SK-N-DZ (cell line): ENCODE measurements at regions not wholly inside any gene's neighbourhood (a gene's known extent, or its start where the extent isn't known, plus 50 kb on each side); places are given as distances from the start of the nearest gene placed in this dataset.
A peak's percentile ranks its signal among the peaks of the same experiment; 100 is the strongest.

Experiments
- DNase-seq: peaks from one replicate; pipeline ENCODE4 v3.0.0-alpha.2; 2015; ENCODE audit warnings: low spot score

DNA sequence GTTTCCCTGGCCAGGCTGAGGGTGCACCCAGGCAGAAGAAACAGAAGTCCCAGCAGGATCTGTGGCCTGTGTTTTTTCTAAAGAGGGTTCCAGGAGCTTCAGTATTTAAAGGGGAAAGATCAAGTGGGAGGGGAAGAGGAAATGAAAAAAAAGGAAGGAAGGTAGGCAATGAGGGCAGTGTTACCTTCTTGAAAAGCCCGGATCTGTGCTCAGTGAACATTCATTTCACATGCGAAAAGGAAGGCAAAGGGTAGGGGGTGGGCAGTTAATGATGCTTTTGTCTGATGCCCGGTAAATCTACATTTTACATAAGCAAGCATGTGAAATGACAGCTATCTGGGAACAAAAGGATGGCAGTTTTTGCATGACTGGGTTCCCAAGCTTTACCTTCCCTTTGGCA lies 326.2 kb downstream of the UQCRFS1 start:
- DNase-seq, result no peak

DNA sequence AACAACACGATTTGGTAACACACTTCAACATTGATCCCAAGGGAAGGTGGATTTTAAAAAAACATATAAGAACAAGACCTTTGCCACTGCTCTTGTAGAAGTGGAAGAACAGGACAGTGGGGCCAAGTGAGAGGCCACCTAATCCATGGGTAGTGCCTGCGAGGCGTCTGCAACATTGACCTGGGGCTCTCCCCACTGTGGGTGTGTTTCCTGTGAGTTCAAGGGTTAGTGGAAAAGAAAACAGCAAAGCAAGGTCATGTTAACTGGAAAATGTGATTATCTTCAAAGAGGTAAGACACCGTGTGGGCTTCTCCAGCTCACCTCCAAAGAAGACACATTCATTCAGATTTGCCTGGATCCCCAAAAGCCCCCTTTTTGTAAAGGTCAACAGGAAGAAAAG lies 327.0 kb downstream of the UQCRFS1 start:
- DNase-seq, result no peak

DNA sequence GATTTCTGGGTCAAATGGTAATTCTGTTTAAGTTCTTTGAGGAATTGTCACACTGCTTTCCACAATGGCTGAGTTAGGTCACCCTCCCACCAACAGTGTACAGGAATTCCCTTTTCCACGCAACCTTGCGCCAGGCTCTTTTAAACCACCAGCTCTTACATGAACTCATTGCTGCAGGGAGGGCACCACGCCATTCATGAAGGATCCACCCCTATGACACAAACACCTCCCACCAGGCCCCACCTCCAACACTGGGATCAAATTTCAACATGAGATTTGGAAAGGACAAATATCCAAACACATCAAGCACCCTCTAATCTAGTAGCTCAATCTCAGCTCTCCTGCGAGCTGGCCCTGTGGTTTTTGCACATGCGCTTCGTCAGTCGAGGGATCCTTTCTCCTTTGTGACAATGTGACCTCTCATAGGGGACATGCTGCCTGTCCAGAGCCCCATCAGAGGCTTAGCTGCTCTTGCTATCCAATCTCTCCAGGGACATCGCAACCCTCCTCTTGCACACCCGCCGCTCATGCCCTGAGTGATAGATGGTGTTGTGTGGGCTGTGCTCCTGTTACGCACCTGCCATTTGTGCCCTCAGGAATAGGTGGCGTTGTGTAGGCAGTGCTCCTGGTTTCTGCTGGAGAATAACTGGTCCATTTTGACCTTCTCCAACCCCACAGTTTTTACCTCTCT lies 328.0 kb downstream of the UQCRFS1 start:
- no peak for DNase-seq

DNA sequence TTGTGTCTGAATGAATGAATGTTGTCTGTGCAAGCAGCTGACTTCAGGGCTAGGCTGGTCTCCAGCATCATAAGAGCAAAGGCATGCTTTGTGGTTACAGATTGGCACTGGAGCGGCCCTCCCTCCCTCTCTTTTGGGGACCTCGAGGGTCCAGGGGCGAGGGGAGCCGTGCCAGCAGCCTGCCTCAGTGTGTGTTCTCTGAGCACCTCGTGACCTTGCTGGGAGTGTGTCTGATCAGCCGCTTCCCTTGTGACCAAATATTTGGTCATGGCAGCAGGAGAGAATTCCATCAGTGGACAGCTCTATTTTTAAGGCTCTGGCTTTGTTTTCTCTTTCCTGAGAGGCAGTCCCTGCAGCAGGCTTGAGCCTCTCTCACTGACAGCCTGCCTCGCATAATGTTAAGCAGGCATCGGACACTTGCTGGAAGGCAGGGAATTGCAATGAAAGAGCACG lies 329.7 kb downstream of the UQCRFS1 start:
- no peak for DNase-seq

DNA sequence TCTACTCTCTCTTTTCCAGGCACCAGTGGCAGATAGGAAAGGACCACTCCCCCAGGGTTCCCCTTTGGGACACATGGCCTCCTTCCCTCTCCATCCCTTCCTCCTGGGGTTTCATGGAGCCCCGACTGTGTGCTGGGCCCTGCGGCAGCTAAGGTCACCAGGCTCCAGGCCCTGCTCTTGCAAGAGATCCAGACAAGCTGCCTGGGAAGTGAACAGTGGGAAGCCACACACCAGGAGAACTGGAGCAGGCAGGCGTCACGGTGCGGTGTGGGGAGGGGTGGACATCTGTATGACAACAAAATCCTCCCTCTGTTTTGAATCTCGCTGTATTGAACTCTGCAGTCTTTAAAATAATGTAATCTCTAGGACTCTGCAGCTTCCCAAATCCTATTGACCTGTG lies 330.1 kb downstream of the UQCRFS1 start:
- no peak for DNase-seq

DNA sequence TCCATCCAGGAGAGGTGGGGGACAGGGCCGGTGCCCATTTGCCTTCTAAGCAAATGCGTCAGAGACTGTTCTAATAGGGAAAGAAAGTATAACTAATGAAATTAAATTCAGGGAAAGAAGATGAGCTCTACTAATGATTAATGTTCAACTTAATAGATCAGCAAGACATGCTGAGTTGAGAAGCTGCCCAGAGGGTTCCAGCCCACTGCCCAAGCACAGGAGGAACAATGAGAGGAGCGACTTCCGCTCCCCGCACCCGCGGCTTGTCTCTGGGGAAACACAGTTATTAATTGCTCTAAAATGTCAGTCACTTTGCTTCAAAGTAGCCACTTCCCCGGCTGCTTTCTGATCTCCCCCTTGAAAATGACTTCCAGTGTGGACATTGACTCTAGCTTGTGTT lies 331.3 kb downstream of the UQCRFS1 start:
- no peak for DNase-seq

DNA sequence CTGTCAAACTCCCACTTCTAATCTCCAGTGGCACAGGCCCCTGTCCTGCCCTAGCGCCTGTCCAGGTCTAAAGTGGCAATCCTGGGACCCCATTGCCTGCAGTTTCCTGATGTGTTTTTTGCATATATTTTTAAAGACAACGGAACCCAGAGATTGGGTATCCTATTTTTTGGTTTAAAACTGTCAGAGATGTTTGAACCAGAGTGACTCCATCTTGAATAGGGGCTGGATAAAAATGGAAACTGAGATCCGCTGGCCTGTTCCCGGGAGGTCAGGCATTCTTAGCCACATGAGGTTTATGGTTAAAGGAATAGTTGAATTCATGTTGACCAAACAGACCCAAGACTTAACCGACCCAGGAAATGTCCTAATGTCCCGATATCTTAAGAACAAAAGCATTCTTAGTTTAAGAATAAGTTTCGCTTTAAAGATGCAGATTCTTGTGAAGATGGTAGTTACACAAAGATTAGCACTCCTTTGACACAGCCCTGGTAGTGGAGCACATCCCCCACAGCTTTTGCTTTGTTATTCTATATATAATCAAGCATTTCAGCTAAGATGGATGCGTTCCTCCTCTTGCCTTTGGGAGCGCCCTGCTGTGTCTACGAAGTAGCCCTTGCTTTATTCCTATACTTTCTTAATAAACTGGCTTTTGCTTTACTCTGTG lies 332.1 kb downstream of the UQCRFS1 start:
- DNase-seq, result no peak

DNA sequence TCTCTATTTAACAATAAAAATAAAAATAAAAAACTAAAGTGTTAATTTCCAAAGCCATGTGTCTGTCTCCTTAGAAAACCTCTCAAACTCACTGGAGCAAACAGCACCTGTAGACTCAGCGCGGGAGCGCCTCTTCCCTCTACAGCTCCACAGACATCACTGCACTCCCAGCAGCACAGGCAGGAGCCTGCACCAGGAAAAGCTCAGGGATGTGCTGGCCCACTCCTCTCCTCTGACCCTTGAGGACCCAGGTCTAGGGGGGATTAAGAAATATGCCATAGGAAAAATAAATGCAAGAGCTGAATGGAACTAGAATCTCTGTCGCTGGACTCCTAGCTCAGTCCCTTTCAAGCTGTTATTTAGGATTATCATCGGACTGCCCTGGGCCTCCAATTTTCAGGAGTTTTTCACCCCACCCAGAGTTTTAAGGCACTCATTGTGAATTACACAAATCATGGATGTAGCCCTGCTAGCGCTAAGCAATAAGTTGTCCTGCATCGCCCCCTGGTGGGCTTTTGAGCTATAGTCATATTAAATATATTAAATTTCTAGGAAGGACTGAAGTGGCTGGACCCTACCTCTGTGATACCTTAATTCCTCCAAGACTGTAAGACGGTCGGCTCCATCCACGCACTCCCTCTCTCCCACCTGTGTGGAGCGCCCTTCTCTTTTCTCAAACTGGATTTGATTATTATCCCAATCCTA lies 333.9 kb downstream of the UQCRFS1 start:
- DNase-seq, result peak; percentile 56

DNA sequence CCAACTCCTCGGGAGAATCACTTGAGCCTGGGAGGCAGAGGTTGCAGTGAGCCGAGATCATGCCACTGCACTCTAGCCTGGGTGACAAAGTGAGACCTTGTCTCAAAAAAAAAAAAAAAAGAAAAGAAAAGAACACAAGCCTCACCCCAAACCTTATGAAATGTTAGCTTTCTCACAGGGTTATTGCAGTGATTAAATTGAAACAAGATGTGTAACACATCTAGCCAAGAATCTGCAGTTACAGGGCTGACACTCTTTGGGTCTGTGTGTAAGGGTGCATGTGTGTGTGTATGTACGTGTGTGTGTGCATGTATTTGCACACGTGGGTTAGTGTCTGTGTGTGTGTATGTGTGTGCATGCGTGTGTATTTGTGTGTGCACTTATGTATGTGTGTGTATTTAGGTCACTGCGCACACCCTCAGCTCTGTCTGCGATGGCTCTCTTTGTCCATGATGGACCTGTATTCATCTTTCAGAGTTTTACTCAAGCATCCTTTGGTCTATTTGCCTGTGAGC lies 336.3 kb downstream of the UQCRFS1 start:
- no peak for DNase-seq

DNA sequence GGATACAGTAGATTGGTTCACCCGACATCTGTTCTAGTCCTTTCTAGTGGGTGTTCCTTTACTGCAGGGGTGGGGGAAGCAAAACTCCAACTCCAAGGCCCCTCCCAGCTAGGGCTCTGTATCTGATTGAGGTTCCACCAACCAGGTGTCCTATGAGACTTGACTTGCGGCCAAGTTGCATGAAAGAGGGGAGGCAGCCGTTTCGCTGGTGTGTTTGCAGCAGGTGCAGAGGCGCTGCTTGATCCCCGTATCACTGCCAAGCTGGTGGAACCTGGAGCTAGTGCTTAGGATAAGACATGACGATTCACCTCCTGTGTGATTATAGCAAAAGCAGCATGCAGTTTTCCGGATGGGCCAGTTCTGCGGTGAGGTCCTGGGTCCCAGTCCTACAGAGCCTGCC lies 338.2 kb downstream of the UQCRFS1 start:
- no peak for DNase-seq

DNA sequence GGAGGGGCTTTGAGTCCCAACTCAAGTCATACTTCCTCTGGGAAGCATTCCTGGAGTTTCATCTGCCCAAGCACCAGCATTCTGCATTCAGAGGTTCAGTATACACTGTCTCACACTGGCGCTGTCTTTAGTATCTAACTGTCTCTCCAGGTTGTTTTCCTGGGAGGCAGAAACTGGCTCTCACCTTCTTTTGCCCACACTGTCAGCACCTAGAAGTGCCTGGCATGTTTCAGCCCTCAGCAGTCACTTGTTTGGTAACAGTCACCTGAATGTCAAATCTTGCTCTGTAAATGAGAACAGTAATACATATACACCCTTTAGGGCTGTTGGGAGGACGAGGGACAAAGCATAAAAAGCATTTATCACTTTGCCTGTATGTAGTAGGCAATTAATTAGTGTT lies 339.6 kb downstream of the UQCRFS1 start:
- no peak for DNase-seq

DNA sequence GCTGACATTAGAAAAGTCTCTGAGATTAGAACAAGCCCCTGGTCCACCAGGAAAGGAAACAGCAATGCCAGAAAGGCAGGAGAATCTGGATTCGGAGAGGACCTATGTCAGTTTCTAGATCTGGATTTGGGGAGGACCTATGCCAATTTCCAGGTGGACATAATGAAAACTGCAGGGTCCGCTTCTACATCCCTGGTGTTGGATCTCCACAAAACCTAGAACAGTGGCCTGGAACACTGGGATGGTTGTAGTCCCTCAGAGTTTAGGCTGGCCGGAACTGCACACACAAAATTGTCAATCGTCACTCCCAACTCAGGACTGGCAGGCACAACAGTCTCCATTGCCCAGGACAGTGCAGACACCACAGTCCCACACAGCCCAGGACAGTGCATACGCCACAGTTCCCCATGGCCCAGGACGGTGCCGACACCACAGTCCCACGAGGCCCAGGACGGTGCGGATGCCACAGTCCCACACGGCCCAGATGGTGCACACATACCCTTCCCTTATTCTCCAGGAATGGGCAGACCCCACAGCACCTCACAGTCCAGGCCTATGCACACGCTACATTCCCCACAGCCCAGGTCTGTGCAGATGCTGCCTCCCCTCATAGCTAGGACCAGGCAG lies 341.7 kb downstream of the UQCRFS1 start:
- no peak for DNase-seq

DNA sequence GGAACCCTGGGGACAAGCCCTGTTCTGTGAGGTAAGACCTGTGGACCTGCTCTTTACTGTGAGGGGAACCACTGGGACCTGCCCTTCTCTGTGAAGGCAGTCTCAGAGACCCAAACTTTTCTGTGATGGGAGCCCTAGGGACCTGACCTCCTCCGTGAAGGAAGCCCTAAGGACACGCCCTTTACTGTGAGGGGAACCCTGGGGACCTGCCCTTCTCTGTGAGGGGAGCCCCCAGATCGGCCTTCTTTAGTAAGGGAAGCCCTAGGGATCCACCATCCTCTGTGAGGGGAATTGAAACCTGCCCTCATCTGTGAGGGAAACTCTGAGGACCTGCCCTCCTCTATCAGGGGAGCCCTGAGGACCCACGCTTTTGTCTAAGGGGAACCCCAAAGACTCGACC lies 343.5 kb downstream of the UQCRFS1 start:
- no peak for DNase-seq

DNA sequence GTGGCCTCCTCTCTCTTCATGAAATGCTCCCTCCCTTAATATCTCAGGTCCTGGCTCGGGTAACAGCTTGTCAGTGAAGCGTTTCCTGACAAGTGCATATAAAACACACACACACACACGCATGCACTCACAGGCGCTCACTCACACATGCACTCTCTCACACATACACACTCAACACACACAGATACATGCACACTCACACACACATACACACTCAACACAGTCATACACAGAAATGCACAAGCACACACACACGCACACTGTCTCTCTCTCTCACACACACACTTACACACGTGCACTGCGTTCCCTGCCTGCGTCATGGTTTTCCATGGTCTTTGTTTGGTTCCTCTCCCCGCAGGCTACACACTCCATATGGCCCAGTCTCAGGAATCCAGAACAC lies 344.1 kb downstream of the UQCRFS1 start:
- no peak for DNase-seq

DNA sequence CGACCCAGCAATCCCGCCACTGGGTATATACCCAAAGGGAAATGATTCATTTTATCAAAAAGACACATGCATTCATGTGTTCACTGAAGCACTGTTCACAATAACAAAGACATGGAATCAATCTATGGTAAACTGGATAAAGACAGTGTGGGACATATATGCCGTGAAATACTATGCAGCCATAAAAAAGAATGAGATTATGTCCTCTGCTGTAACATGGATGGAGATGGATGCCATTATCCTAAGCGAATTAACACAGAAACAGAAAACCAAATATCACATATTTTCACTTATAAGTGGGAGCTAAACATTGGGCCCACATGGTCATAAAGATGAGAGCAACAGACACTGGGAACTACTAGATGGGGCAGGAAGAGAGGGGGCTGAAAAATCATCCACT lies 345.0 kb downstream of the UQCRFS1 start:
- no peak for DNase-seq

DNA sequence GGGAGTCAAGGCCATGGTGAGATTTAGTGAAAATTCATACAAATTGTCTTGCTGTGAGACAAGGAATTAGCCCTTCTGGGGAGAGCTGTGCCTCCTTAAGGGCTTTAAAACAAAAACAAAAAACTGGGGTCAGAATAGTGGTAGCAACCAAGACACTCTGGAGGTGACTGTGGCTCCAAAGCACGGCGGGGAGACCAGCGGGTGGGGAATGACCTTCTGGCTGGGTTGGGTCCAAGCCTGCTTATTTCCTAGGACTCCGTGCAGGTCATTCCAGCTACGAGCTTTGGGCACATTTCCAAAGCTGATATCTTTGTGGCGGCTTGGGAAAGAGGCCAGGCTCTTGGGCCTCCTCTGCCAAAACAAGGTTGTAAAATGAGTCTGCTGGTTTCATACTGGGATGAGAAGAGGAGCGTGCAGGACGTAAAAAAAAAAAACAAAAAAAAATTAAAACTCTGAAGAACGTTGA lies 348.3 kb downstream of the UQCRFS1 start:
- DNase-seq, result no peak

DNA sequence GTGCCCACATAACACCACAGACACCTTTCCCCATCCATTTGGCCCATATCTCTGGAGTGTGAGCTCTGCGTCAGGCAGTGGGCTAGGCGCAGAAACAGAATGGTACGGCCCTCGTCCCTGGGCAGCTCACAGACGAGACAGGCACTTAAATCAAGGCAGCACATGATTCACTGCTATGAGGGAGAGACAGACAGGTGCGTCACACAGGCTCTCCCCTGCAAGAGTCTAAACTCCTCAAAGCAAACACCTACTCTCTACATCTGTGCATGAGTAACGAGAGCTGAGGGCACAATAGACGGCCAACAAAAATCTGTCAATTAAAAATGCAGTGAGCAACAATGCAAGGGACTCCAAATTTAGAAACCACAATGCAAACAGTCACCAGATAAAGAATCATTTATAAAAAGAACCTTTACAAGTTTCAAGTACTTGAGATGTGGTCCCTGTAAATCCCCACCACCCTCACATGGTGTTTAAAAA lies 348.9 kb downstream of the UQCRFS1 start:
- DNase-seq, result no peak

DNA sequence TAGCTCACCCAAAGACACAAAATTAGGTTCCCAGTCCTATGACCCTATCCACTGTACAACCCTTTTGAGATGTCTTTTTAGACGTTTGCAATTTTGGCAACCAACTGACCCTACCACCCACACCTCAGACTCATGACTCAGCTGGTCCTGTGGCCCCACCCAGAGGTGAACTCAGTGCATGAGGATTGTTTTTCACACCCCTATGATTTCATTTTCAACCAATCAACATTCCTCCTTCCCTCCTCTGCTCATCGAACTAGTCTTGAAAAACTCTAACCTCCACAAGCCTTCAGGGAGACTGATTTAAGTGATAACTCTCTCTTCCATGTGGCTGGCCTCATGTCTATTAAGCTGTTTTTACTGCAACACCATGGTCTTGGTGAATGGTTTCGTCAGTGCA lies 350.7 kb downstream of the UQCRFS1 start:
- DNase-seq, result no peak

DNA sequence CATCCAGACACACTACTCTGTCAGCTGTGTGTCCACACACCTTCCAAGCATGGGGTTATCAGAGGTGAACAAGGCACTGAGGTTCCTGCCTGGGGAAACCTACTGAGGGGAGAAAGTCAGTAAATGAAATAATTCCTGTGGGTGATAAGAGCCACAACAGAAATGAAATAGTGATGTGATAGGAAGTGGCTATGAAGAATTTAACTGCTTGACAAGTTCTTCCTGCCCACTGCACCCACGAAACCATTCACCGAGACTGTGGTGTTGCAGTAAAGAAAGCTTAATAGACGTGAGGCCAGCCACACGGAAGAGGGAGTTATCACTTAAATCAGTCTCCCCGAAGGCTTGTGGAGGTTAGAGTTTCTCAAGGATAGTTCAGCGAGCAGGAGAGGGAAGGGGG lies 353.1 kb downstream of the UQCRFS1 start:
- DNase-seq, result no peak

DNA sequence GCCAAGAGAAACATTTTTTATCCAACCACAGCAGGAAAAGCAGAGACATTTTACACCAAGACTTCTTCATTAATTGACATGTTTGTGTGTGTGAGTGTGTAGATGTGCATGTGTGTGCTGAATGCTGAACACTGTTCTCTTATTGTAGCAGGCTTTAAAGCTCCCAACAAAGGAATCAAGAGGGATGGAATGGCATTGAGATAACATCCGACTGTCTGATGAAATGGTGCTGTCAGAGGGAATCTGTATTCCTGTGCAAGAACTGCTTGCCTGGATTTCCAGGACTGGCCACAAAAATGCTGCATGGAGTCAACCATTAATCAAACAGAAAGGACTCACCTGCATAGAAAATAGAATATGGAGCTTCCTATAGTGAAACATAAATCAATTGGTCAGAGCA lies 354.0 kb downstream of the UQCRFS1 start:
- DNase-seq, result no peak

DNA sequence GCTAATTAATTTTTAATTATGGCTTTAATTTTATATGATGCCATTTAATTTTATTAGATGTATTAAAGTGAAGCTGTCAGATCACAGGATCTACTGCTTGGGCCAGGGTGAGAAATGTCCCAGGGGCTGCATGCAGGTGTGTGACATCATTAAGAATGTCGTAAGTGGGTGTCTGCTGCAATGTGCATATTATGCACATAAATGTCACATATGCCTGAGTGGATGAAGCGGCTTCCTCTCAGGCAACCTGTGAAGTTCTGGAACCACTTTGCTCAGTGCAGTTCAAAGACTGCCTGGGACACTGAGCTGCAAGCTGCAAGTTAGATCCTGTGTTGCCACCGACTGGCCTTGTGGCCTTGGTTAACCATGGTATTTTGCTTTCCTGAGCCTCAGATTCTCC lies 355.0 kb downstream of the UQCRFS1 start:
- DNase-seq, result no peak

DNA sequence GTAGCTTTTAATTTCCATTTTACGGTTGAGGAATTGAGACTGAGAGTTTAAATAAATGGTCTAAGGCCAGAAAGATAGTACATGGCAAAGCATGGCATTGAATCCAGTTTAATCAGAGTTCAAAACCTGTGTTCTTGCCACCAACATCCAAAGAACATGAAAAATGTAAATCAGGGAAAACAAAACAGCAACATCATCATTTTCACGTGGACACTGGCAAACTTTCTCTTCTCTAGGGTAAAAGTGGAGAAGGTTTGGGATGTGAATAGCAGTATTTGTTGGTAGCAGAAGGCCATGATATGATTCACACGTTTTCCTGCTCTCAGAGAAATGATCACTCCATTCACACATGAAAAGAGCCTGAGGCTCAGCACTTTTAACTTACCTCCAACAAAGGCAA lies 357.7 kb downstream of the UQCRFS1 start:
- no peak for DNase-seq
